HG03442 (cell line): ENCODE measurements at regions not wholly inside any gene's neighbourhood (a gene's known extent, or its start where the extent isn't known, plus 50 kb on each side); places are given as distances from the start of the nearest gene placed in this dataset.

Experiments
- ATAC-seq: cut with Tn5 transposase; IDR thresholded peaks from one replicate; pipeline ENCODE4 v1.9.1; 2021; ENCODE audit warnings: mild to moderate bottlenecking, moderate library complexity; ENCODE audit not compliant: unreplicated experiment

DNA sequence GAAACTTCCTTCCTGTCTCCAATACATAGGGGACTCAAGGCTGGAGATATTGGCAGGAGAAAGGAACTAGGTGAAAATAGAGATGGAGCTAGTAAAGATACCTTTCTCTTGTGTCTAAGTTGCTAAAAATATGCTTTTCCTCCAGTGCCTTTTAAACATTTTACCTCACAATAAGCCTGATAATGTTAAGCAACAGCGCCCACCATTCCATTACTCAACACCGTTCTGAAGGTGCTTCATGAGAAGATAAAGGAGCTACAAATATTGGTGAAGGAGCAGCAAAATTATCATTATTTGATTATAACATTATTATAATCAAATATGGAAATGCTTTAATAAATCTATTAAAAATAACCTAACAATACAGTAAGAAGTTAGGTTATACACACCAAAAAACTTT, 83.6 kb upstream of the BARX2 start:
- ATAC-seq, result no peak

DNA sequence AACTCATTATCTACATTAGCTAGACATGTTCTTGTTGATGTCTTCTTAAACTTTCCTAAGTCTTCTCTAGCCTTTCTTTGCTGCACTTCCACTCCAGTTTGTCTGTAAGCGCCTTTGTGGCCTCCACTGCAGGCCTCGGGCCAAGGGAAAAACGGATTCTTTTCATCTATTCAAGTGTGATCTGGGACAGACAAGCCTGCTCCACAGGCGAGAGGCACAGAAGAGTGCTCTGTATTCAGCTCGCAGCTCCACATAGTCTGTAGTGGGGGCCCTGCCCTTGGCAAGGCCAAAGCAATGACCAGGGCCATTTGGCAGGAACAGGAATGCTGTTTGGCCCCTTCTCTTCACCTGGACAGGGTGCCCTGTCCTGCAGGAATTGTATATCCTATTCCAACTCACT, 84.1 kb upstream of the BARX2 start:
- ATAC-seq, result no peak

DNA sequence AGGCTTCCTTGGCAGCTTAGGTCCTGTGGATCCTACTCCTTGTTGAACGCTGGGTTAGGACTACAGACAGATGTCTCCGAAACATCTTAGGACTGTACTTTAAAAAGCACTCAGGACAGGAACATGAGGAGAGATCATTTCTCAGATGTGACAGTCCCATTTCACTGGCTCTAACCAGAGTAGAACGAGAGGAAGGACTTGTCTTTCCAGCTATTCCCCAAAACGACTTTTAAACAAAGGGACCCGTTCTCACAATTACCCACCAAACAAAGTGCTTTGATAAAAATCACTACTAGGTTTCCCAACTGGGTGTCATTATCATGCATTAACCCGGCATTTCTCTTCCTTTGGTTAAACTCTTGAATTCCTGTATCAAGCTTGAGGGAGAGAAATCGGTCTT, 84.7 kb upstream of the BARX2 start:
- ATAC-seq, result no peak

DNA sequence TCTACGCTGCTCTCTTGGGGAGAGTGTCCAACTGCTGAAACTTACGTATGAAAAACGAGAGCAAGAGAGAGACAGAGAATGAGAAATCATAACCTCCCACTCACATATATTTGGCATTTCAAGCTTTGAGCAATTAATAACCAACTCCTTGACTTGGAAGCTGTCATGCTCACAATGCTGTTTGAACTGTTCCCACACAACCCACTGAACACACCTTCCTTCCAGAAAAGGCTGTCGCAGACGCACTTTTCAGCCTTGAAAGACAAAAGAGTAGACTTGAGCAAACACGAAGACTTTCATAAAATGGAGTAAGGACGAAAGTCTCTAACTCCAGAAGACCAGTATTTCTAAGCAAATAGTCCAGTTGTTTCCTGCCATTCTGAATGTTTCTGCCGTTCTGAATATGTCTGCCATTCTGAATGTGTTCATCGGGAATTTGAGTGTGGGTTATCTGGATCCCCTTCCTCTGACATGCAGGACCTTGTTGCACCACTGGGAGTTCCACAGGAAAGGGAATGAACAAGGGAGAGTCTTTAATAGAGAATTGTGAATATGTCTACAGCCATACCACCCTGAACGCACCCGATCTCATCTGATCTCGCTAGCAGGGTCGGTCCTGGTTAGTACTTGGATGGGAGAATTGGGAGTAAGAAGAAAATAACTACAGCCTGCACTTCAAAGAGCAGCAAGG, 86.2 kb upstream of the BARX2 start:
- no peak for ATAC-seq

DNA sequence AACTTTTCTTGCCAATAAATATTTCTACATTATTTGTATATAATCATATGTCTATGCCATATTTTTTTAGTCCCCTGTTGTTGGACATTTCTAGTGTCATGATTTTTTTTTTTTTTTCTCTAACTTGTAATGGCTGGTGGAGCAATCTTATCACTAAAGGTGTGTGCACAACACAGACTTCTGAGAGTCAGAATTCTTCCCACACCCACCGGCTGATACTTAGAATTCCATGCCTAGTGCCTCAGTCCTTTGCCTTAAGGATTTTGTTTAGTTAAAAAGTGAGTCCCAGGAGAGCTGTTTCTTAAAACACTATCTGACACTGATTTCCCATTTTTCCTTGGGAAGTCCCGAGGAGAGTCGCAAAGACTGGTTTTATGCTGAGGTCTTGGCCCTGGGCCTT, 87.7 kb upstream of the BARX2 start:
- no peak for ATAC-seq

DNA sequence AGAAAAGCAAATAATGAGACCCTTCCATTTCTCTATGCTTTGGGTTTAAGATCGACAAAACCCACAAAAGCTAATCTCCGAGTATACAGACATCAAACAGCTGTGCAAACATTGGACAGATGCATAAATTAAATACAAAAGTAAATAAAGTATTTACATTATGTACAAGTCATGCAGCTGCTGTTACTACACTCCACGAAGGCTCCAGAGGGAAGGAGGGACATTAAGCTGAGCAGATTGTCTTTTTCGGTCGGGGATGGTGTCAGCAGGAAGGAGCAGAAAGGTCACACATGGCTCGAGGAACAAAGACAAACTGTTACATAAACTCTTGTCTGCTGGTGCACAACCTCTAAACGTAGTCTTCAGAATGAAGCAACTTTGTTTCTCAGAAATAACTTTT, 88.8 kb upstream of the BARX2 start:
- no peak for ATAC-seq

DNA sequence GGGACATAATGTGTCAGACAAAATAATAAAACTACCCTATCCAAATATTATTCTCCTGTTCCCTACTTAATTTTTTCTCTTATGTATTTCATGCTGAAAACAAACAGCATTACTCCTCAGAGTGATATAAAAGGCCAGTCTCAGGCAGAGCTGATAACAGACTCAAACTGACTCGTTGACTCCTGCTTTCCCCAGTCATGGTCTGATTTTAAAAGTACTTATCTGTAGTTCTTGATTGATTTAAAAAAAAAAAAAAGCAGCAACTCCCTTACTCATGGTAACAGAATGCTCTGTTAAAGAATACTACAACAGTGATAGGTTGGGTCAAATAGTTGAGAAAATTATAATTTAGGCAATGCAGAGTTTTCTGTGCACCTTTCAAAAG, 90.3 kb upstream of the BARX2 start:
- no peak for ATAC-seq

DNA sequence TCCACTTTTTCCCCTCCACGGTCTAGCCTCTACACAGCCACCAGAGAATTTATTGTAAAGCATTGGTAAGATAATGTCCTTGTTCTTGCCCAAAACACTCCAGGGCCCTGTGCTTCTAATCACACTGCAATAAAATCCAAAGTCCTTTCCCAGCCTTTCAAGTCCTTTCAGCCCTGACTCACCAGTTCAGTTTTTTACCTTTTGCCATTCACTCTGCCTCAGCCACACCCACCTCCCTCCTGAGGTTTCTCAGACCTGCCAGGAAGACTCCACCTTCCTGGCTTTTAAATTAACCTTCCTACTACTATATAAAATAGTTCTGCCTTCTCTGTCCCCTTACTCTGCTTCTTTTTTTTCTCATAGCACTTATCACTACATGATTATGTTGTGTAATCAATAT, 91.0 kb upstream of the ARHGAP32 start:
- no peak for ATAC-seq

DNA sequence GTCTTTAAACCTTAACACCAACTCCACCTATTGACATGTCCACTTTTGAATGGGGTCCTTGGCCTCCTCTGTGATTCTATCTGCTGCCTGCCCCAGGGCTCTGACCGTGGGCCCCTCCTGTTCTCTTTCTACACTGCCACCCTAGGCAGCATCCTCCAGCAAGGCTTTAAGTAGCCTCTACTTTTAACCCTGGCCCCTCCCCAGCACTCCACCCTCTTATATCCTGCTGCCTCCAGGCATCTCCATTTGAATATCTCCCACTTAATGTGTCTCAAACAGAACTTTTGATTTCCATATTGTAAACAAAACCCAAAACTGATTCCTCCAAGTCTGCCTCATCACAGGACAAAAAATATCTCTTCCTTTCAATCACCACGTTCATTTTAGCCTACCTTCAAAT, 90.5 kb upstream of the ARHGAP32 start:
- no peak for ATAC-seq

DNA sequence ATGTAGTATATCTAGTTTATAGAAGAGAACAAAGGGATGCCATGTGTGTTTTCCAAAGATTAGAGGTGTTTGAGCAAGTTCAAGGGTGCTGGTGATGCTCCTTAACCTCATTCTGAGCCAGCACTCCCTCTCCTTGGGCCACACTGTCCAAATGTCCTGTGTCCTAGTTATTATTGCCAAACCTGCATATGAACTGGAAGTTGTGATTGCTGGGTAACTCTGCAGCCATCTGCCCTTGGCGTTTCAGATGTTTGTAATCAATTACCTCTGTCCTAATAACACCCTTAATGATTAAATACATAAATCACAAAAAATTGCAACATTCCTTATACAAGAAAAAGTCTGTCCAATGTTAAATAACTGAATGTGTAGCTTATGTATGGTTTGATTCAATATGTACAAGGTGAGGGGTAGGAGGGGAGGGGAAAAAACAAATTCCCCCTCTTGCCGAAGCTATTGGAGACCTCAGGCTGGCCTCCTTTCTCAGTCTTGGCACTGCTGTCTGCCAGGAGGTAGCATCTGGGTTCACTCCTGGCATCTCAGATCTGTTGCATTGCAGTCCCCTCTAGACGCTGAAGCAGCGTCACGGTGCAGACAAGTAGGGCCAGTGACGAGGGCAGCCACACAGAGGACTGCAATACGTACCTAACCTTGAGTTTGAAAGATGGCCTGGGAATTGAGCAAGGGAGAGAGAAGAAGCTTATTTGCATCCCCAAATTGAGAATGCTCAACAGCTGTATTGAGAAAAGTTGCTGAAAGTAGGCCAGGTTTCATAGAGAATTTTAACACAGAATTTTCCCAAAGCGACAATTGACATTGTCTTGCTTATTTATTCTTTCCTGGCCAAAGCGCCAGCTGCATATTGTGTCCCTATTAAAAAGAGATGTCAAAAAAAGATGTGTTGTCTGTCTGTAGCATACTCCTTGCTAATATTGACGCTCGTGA, 89.6 kb upstream of the ARHGAP32 start:
- no peak for ATAC-seq

DNA sequence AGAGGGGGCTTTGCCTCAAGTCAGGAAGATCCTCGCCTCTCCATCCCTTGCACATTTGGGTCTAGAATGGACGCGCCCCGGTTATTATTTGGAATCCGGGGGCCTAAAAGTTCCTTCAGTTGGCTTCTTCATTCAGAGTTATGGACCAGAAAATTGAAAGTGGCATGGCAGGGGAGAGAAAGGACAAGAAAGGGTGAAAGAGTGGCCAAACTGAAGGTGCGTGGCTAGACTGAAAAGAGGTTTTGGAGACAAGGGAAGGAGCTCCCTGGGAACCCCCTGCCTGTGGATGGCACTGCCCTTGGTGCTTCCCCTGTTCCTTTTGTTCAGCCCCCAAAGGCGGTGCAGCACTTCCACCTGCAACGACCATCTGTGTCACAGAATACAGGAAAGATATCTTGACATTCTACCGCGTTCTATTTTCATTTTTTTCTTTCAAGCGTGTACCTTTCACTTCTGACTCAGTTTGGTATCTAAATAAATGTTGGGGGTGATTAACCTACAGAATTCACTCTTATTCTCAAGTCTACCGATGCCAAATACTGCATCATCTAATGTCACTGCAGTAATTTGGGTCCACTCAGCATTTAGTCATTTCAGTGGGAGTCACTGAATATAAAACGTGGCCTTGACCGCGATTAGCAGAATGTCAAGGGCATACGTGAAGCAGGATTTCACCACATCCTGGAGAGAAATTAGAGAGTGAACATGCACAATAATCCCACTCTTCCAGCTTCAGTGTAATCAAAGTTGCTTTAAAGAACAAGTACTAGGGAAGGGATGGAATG, 88.1 kb upstream of the ARHGAP32 start:
- ATAC-seq, result no peak

DNA sequence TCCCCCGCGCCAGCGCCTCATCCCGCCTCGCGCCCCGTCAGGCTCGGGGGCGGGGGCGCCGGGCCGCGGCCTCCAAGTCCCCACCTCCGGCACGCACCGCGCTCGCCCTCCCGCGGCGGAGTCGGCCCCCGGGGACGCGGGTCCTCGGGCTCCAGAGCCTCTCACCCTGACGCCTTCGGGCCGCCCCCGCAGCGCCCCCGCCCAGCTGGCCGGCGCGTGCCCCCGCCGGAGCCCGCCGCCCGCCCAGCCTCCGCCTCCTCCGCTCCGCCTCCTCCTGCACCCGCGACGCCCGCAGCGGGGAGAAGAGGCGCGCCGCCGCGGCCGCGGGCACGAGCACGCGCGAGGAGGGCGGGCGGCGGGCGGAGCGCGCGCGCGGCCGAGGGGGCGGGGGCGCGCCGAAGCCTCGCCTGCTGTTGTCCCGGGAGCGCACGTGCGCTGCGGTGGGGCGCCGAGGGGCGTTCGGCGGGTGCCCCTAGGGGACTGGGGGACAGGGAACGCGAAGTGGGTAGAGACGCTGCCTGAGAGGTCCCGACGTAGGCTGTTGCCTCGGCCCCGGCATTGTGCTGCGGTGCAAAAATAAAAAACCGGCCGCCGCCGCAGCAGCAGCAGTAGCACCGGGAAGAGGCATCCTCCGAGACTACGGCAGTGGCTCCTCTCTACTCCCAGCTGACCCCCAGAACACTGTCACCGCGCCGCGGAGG, 87.4 kb upstream of the ARHGAP32 start:
- peak; percentile 69 for ATAC-seq

DNA sequence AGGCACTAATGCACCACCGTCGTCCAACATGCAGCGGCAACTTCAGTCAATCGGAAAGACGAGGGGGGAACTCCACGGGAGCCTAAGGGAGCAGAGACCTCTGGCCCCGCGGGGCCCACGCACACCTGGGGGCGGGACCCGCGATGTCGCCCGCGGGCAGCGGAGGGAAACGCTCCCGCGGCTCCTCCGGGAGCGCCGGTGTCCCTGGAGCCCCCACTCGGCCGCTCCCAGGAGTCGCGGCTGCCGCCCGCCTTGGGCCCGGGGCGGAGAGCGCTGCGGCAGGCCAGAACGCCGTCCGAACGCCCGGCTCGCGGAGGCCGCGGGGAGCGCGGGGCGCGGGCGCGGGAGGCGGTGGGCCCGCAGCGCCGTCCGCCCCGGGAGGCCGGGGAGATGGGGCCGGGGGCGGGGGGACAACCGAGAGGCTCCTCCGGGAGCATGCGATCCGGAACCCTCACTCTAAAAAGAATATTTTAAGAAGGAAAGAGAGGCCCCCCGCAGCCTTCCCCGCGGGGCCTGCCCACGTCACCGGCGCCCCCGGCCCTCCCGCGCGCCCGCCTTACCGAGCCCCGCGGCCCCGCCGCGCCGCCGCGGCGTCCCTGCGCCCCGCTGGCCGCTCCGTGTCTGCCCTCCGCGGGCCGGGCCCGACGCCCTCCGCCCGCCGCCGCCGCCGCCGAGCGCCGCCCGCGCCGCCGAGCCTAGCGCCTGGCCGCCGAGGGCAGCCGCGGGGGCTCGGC, 86.6 kb upstream of the ARHGAP32 start:
- no peak for ATAC-seq

DNA sequence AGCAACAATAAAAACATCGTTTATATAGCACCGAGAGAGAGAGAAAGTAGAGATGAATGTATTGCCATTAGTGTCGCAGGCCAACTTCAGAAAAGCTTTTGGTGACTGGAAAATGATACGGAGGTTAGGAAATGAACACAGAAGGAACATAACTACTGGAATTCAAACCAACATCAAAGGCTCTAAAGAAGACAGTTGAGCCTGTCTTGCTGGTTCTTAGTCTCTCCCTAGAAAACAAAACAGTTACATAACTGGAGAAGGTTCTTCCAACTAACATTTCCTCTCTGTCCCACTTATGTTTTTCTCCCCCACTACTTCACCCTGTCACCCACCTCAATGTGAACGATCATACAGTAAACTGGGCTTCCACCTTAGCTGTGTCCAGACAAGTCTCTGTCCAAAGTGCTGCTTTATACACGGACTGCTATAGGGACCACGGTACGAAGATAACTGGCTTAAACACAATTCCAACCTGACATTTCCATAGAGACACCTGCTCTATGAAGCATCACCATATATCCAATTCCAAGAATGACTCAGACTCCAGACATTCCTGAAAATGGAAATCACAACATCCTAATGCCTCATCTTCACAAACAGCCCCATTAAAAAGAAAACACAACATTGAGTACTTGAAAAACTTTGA, 85.2 kb upstream of the ARHGAP32 start:
- ATAC-seq, result no peak

DNA sequence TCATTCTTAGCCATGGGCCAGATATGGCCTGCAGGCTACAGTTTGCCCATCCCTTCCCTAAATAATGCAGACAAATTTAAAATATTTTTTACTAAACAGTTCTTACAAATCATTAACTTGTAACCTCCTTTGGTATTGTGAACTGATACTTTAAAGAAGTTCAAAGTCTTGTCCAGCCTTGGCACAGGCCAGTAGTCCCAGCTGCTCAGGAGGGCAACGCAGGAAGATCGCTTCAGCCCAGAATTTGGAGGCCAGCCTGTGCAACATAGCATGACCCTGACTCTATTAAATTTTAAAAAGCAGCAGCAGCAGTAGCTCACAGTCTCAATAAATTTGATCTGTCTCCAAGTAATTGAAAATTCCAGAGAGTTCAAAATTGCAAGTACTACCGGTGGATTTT, 83.7 kb upstream of the ARHGAP32 start:
- ATAC-seq, result no peak

DNA sequence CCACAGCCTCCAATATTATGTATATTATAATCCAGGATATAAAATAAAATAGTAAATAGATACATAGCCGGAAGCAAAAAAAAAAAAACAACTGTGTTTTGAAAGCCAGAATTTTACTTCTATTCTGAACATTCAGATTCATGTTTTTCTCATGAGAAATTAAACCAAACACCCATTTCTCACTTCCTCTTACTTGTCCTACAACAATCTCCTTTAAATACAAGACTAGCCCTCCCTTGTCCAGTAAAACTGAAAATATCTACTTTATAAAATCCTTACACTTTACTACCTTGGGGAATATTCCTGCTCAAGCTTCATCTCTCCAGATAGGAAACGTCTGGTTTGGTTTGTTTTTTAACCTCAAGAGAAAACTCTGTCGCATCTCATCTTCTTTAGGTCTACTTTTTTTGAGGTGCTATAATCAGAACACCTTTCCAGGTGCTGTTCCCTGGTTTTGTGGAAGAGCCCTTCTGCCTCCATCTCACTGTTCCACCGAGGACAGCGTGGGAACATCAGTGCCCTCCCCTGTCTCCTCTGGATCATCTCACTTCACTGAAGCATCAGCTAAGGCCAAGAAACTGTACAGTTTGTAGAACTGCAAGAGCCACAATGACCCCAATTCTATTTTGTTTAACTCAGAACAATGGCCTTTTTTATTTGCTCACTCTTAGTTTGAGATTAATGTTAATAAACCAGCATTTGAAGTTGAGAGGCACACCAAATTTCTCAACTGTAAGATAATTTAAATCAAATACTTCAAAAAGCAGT, 82.0 kb upstream of the ARHGAP32 start:
- no peak for ATAC-seq

DNA sequence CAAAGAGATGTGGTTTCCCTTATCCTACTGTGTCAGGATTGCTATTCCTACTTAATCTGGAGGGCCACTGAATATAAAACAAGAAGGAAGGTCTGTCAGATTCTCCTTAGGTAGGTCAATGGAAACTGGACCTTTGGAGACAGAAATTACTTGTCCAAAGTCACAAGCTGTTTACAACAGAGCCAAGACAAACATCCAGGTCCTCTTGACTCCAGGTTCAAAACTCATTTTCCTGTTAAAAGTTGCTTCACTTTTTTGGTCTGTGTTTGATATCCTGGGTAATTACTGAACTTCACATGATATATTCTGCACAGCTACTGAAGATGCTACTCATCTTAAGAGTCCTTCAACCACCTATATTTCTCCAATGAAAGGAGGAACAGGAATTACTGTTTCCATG, 81.2 kb upstream of the ARHGAP32 start:
- ATAC-seq, result no peak

DNA sequence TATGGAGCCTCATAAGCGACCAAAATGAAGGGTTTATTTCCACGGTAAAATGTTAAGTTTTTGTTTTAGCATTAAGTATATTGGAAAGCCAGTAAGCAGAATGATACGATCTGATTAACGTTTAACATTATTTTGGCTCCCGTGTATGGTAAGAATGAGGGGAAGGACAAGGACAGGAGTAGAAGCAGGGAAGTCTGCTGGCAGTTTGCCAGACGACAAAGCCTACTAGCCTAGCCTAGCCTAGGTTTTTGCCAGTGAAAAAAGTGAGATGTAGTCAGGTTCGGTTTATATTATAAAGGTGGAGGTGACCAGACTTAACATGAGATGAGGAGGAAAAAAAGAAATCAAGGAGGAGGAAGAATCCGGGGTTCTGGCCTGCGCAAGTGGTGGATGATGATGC, 78.9 kb upstream of the ARHGAP32 start:
- no peak for ATAC-seq

DNA sequence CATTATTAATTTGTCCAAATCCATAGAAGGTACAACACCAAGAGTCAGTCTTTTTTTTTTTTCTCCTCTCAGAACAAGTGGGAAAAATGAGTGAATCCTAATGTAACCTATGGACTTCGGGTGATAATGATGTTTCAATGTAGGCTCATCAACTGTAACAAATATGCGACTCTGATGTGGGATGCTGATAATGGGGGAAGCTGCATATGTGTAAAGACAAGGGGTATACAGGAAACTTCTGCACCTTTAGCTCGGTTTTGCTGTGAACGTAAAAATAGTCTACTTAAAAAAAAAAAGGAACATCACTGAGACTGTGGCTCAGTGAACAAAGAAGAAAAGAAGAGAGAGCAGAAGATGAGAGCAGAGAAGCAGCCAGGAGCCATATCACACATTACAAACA, 78.3 kb upstream of the ARHGAP32 start:
- ATAC-seq, result no peak
